ENCODE measurements at regions not wholly inside any gene's neighbourhood (a gene's known extent, or its start where the extent isn't known, plus 50 kb on each side); places are given as distances from the start of the nearest gene placed in this dataset.

- Histone ChIP-seq H3K9ac (replicated peaks; ENCODE audit: extremely low read depth, insufficient read depth, low read length) (no peak overlapping the region), H2AFZ (ENCODE audit: low read depth, low read length) (no peak overlapping the region), H3K4me1 (ENCODE audit: control insufficient read depth, extremely low read depth, insufficient read depth, low read length) (no peaks in the 10 kb centered on the region), H3K27ac (ENCODE audit: insufficient read depth, low read depth, low read length) (no peak overlapping the region), H3K27me3 (ENCODE audit: control insufficient read depth in 2 of 2, insufficient read depth in 2 of 2, low read length in 2 of 2) (no peaks in the 10 kb centered on the region), H3K36me3 (ENCODE audit: control insufficient read depth in 2 of 2, extremely low read depth in 1 of 2, insufficient read depth in 2 of 2, low read length in 2 of 2) (no peaks in the 10 kb centered on the region), H3K9me3 (replicated peaks; ENCODE audit: control insufficient read depth, insufficient read depth, low read length) (peaks cover 11% of the 10 kb centered on the region), H4K20me1 (replicated peaks; ENCODE audit: control insufficient read depth, extremely low read depth, insufficient read depth, low read length) (no peaks in the 10 kb centered on the region), H3K9me1 (replicated peaks; ENCODE audit: control insufficient read depth, extremely low read depth, insufficient read depth, low read length) (no peaks in the 10 kb centered on the region), H3K4me2 (ENCODE audit: insufficient read depth, low read length) (no peak overlapping the region), H3K4me3 (replicated peaks in 1 of 3; ENCODE audit: insufficient read depth in 1 of 3, low read depth in 1 of 3, low read length in 3 of 3) (no peak overlapping the region), H3K79me2 (ENCODE audit: control insufficient read depth, insufficient read depth, low read length) (no peaks in the 10 kb centered on the region)
- ChIA-PET CTCF (no interaction called here), POLR2A (no interaction called here)
- no peak for DNase-seq (ENCODE audit: low read depth, low spot score)
- TF ChIP-seq EZH2 (IDR thresholded peaks at IDR 0.05; ENCODE audit: borderline replicate concordance, low read depth, low read length, severe bottlenecking) (no peak), MYC (IDR thresholded peaks at IDR 0.05; ENCODE audit: low read depth, low read length) (no peak), FOS (IDR thresholded peaks at IDR 0.05; ENCODE audit: borderline replicate concordance, insufficient read depth, low read length) (no peak), GATA2 (IDR thresholded peaks at IDR 0.05; ENCODE audit: insufficient read depth, insufficient read length, low read depth, low read length) (no peak), MAX (IDR thresholded peaks at IDR 0.05; ENCODE audit: insufficient read depth, insufficient read length) (no peak), JUN (IDR thresholded peaks at IDR 0.05; ENCODE audit: borderline replicate concordance, insufficient read depth, insufficient read length, low read depth) (no peak), CTCF (IDR thresholded peaks at IDR 0.05; ENCODE audit: extremely low read depth in 1 of 2, insufficient read depth in 1 of 2, low read depth in 1 of 2, low read length in 2 of 2) (no peak), POLR2A (IDR thresholded peaks at IDR 0.05; ENCODE audit: low read depth, low read length) (no peak), POLR2AphosphoS5 (IDR thresholded peaks at IDR 0.05; ENCODE audit: insufficient read depth, low read depth, low read length) (no peak)
- FAIRE-seq, result no peak
- dilution Hi-C loops (cut with MboI; ENCODE audit: extremely low pct_ligation_motif_present, low sequenced_read_pairs), result no loop called here
- intact Hi-C loops (cut with micrococcal nuclease), result no loop called here
- no TSS peak for BruUV-seq (replicated peaks)
These were observed 225.8 kb downstream of the UQCRFS1 start for GRCh38 chr19:28987177-28987576.

All from endothelial cell of umbilical vein (primary cell).